ENCODE measurements at regions not wholly inside any gene's neighbourhood (a gene's known extent, or its start where the extent isn't known, plus 50 kb on each side); places are given as distances from the start of the nearest gene placed in this dataset.

DNA sequence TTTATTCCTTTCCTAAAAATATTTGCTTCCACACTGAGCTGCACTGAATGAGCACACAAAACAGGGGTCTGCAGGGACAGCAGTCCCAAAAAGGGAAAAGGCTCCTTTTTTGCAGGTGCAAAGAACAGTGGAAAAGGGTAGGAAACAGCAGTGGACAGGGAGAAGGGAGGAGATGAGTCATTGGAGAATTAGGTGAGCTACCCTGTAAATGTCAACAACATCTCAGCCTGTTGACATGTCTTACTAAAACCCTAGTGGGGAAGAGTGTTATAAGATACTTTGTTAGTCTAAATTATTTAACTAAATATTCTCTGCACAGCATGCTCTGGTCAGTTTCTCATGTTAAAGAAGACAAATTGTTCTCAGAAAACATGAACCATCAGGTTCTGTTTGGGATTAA is 151.5 kb upstream of the FBXL4 start:
- DNase-seq = no peak
- H3K9me3 ChIP-seq (ENCODE audit: control insufficient read depth, low read length) = no peaks in the 10 kb centered on the region
- TF ChIP-seq, protein P1, sequence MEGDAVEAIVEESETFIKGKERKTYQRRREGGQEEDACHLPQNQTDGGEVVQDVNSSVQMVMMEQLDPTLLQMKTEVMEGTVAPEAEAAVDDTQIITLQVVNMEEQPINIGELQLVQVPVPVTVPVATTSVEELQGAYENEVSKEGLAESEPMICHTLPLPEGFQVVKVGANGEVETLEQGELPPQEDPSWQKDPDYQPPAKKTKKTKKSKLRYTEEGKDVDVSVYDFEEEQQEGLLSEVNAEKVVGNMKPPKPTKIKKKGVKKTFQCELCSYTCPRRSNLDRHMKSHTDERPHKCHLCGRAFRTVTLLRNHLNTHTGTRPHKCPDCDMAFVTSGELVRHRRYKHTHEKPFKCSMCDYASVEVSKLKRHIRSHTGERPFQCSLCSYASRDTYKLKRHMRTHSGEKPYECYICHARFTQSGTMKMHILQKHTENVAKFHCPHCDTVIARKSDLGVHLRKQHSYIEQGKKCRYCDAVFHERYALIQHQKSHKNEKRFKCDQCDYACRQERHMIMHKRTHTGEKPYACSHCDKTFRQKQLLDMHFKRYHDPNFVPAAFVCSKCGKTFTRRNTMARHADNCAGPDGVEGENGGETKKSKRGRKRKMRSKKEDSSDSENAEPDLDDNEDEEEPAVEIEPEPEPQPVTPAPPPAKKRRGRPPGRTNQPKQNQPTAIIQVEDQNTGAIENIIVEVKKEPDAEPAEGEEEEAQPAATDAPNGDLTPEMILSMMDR (conservative IDR thresholded peaks at IDR 0.05) = no peak
- no peaks in the 10 kb centered on the region for H3K36me3 ChIP-seq (ENCODE audit: control insufficient read depth, insufficient read depth, low read length)
- no peak overlapping the region for H3K4me3 ChIP-seq (ENCODE audit: low read length)
- Mint-ChIP-seq H3K9me3 (no peaks in the 10 kb centered on the region), H3K4me3 (no peak overlapping the region), H3K4me1 (no peaks in the 10 kb centered on the region), H3K27me3 (ENCODE audit: insufficient read depth) (peaks cover 2% of the 10 kb centered on the region), H3K36me3 (ENCODE audit: low read depth) (no peaks in the 10 kb centered on the region), H3K27ac (no peak overlapping the region)
- H3K27ac ChIP-seq (ENCODE audit: low read depth, low read length) = no peak overlapping the region
- H3K4me1 ChIP-seq (ENCODE audit: control insufficient read depth, insufficient read depth, low read length) = no peaks in the 10 kb centered on the region
- H3K9ac ChIP-seq (ENCODE audit: extremely low read depth, low read length, poor library complexity, severe bottlenecking) = no peak overlapping the region
- H3K27me3 ChIP-seq (ENCODE audit: control insufficient read depth, insufficient read depth, low read length, poor library complexity, severe bottlenecking) = no peaks in the 10 kb centered on the region

DNA sequence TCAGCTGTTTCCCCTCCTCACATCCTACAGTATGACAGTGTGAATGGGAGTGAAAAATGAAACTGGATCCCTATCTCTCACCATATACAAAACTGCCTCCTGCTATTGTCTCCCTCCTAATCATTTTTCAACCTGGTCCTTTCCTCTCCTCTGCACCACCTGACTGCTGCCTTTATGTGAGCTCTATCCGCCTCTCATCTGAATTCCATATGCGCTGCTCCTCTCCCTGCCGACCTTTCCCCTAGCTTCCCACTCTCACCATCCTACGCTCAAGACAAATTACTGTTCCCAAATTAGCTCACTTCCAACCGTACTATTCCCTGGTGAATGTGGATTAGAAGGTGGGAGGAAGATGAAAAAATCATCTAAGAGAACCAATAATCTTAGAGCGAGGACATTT is 148.4 kb upstream of the FBXL4 start:
- Histone ChIP-seq H3K27ac (ENCODE audit: low read depth, low read length) (no peak overlapping the region), H3K4me3 (ENCODE audit: low read length) (no peak overlapping the region), H3K36me3 (ENCODE audit: control insufficient read depth, insufficient read depth, low read length) (no peaks in the 10 kb centered on the region), H3K9ac (ENCODE audit: extremely low read depth, low read length, poor library complexity, severe bottlenecking) (no peak overlapping the region), H3K4me1 (ENCODE audit: control insufficient read depth, insufficient read depth, low read length) (no peaks in the 10 kb centered on the region), H3K9me3 (ENCODE audit: control insufficient read depth, low read length) (no peaks in the 10 kb centered on the region), H3K27me3 (ENCODE audit: control insufficient read depth, insufficient read depth, low read length, poor library complexity, severe bottlenecking) (no peaks in the 10 kb centered on the region)
- Mint-ChIP-seq H3K4me1 (peaks cover 2% of the 10 kb centered on the region), H3K4me3 (no peak overlapping the region), H3K27me3 (ENCODE audit: insufficient read depth) (peaks cover 11% of the 10 kb centered on the region), H3K36me3 (ENCODE audit: low read depth) (no peaks in the 10 kb centered on the region), H3K9me3 (no peaks in the 10 kb centered on the region), H3K27ac (no peak overlapping the region)
- 85 to 100% methylated on average over 1 to 6 of the region's 6 CpGs for WGBS, 2 experiments (ENCODE audit: insufficient coverage in 1 of 2, insufficient read length in 1 of 2)
- no peak for DNase-seq
- TF ChIP-seq, protein P1 (conservative IDR thresholded peaks at IDR 0.05) = no peak

- H3K4me3 Mint-ChIP-seq = no peak overlapping the region
- no peak overlapping the region for H3K27ac Mint-ChIP-seq
- H3K27ac ChIP-seq (ENCODE audit: low read depth, low read length) = no peak overlapping the region
These were observed 145.9 kb upstream of the FBXL4 start for GRCh38 chr6:99093456-99094190.

More at GRCh38 chr6:99093456-99094190, 145.9 kb upstream of the FBXL4 start:
- no peak overlapping the region for H3K4me3 ChIP-seq (ENCODE audit: low read length)
- Mint-ChIP-seq H3K4me1 (peaks cover 2% of the 10 kb centered on the region), H3K9me3 (no peaks in the 10 kb centered on the region), H3K36me3 (ENCODE audit: low read depth) (no peaks in the 10 kb centered on the region), H3K27me3 (ENCODE audit: insufficient read depth) (peaks cover 11% of the 10 kb centered on the region)
- no peaks in the 10 kb centered on the region for H3K36me3 ChIP-seq (ENCODE audit: control insufficient read depth, insufficient read depth, low read length)
- no peaks in the 10 kb centered on the region for H3K9me3 ChIP-seq (ENCODE audit: control insufficient read depth, low read length)
- H3K27me3 ChIP-seq (ENCODE audit: control insufficient read depth, insufficient read depth, low read length, poor library complexity, severe bottlenecking) = no peaks in the 10 kb centered on the region
- TF ChIP-seq, protein P1 (conservative IDR thresholded peaks at IDR 0.05) = no peak
- H3K9ac ChIP-seq (ENCODE audit: extremely low read depth, low read length, poor library complexity, severe bottlenecking) = no peak overlapping the region
- H3K4me1 ChIP-seq (ENCODE audit: control insufficient read depth, insufficient read depth, low read length) = no peaks in the 10 kb centered on the region
- DNase-seq = no peak
- 87 to 98% methylated on average over 7 to 12 of the region's 13 CpGs for WGBS, 2 experiments (ENCODE audit: insufficient coverage in 1 of 2, insufficient read length in 1 of 2)

All from endodermal cell (in vitro differentiated cells).